ENCODE measurements at regions not wholly inside any gene's neighbourhood (a gene's known extent, or its start where the extent isn't known, plus 50 kb on each side); places are given as distances from the start of the nearest gene placed in this dataset.

DNA sequence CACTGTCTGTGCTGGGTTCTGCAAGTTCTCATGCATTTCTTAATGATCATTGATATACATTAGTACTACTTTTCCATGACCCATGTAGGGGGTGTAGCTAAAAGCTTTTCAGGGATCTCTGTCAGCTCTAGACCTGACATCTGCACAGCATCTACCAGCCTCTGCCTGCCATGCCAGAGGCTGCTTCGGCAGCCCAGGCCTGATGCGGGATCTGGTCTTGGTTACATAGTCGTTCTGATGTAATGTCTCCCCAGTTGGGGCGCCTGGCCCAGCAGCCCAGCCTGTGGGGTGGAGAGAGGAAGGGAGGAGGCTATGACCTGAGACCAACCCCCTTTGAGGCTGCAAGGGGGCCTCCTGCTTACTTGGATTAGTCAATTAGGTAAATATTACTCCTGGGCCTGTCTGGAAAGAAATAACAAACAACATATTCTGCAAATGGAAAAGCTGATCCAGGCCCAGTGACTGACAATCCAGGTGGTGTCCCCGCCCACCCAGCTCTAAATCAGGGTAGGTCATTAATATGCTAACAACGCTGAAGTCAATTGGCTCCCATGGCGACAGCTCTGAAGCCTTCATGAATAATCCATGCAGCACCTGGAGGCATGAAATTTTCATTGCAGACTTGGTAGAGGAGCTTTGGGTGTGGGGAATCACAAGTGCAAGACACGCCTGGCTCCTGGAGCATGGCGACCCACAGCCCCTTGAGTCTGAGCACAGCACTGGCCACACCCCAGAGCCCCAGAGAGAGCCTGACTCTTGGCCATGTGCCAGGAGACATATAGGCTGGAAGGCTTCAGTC, 575.3 kb downstream of the CMPK2 start:
- TF ChIP-seq SUZ12 (IDR thresholded peaks at IDR 0.05; ENCODE audit: extremely low read depth, insufficient read depth, insufficient read length), result no peak
- no peak for TF ChIP-seq YY1 (IDR thresholded peaks at IDR 0.05; ENCODE audit: insufficient read depth, insufficient read length)
- TF ChIP-seq ZNF274 (IDR thresholded peaks at IDR 0.05; ENCODE audit: low read depth, low read length), result no peak

Measured in NT2/D1 (cell line).